ENCODE measurements at regions not wholly inside any gene's neighbourhood (a gene's known extent, or its start where the extent isn't known, plus 50 kb on each side); places are given as distances from the start of the nearest gene placed in this dataset.

DNA sequence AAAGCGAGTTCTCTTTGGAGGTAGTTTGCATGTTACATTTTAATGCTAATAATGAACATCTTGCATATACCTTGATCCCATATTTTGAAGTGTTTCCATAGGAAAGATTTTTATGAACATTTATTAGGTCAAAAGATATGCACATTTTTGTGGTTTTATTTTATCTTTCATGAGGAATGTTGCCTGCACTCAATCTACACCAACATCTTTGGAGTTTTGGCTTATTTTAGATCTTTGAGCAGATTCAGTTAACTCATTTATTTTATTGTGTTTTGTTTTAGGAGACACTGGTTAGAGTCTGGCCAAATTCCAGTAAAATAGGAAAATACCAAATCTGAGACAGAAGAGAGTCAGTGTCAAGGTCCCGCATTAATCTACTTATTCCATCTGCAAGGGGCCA lies 540.9 kb downstream of the RNF144A start:
- DNase-seq (ENCODE audit: low read depth, low spot score) = no peak

DNA sequence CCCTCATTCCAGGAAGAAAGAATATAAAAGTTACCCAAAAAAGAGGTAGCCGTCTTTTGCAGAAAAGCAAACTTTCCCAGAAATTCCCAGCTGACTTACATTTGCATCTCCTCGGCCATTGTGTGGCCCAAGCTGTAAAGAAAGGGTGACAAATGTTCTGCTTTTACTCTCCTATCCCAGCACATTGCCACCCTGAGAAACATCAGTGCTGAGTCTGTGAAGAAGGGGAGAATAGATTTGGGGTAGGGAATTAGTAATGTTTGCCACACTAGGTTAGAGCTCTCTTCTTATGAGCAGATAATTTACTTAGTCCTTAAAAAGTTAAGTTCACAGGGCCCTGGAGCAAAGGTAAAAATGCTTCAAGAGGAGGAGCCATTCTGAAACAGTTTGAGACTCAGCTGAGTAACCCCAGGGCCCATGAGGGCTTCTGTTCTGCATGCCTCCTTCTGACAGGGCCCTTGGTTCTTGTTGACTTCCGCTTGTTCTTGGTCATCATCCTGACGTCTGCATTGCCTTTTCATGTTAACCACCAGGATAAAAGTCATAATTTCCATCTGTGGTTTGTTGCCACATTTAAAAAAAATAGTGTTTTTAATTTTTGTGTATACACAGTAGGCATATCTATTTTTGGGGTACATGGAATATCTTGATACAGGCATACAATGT lies 550.7 kb downstream of the RNF144A start:
- no peak for DNase-seq (ENCODE audit: low read depth, low spot score)

DNA sequence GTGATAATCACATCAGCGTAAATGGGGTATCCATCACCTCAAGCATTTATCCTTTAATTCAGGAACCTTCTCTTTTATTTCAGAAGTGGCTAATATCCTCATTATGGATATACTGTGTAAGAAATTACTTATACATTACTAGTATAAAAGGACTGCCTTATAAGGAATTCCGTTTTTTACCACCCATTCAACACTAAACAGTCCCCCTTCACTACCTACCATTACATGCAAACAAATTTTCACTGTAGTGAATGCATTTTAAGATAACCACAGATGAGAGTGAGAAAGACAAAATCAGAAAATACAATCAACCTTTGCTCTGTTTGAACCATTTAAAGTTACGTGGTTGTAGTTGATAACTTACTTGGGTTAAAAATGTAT lies 551.2 kb downstream of the RNF144A start:
- no peak for DNase-seq (ENCODE audit: low read depth, low spot score)

DNA sequence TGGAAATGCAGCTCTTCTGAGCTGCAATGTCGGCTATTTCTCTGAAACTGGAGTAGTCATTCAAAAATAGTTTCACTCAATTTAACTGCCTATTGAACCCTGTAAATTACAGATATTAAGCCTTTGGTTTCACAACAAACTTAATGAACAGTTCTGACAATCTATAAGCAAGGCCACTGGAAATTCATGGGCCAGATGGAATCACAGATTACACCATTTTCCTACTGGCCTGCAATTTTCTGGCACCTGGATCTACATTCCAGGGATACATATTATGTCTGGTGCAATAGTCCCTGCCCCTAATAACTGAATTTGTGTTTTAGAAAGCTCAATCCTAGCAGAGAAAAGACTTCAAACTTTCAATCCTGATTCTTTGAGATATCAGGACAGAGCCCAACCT lies 551.7 kb downstream of the RNF144A start:
- no peak for DNase-seq (ENCODE audit: low read depth, low spot score)

DNA sequence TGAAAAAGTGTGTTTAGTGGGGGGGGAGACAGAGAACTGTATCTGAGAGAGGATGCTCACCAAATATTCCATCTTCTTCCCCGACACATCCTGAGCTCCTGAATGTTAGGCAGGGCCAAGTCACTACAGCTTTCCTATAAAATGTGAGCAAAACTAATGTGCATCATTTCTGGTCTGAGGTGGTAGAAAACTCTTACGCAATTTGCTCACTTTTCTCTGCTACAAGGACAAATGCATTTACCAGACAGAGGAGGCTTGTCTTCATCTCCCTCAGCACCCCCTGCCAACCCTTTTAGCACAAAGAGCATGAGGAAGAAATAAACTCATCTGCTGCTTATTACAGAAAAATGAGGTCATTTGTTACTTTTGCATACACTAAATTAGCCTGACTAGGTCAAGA lies 554.0 kb downstream of the RNF144A start:
- DNase-seq (ENCODE audit: low read depth, low spot score) = no peak

DNA sequence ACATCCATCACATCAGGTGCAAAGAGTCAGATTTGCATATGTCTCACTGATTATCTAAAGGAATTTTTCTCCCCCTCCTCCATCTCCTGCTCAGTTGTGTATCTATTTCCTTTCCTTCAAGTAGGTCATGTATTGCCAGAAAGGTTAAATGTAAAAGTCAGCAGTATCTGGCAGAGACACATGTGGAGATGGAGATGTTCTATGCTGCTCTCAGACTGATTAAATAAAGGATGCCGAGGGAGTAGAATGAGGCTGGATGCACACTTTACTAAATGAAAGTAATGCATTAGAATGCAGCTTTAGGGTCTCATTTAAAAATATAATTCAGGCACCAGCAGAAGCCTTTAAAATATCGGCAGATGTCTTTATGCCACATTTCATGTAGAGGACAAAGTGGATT lies 555.3 kb downstream of the RNF144A start:
- no peak for DNase-seq (ENCODE audit: low read depth, low spot score)

DNA sequence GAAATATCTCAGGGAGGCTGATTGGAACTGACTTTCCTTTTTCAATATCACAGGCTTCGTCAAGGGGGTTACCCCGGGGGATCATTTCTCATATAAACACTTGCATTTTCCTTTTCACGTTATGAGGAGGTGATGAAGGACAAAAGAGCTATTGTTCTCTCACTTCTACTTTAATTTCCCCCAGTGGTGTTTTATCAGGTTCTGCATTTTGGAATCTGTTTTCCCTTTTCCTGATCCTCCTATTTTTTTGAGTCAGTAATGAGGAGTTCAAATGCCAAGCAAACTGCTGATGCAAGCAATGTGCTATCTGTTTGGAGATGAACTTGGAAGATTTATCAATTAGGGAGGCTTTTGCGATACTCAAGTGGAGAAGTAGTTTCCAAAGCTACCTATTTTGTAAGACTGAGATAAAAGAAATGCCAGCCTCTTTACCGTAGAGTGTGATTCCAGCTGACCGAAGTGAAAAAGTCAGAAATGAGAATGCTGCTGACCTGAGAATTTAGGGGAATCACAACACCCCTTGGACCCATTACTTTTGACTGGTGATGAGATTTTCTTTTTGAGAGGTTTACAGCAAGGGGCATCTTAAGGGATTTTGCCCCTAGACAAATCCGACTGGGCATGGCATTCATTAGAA lies 556.0 kb downstream of the RNF144A start:
- no peak for DNase-seq (ENCODE audit: low read depth, low spot score)

DNA sequence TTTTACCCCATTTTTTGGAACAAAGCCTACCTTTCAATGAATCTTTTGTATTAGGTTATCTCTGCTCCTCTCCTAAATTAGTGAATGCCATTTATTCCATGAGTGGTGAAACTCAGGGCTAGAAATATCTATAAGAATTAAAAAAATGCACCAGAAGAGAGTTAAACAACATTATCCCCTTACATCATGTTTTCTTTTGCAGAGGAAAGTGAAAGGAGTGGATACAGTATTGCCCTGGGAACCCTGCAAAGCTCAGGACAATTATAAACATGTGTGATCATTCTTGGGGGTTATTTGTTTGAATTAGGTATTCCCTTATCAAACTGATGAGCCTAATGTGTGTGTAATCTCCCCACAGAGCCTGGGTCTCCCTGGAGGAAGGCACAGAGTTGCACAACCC lies 559.2 kb downstream of the RNF144A start:
- DNase-seq (ENCODE audit: low read depth, low spot score) = no peak

DNA sequence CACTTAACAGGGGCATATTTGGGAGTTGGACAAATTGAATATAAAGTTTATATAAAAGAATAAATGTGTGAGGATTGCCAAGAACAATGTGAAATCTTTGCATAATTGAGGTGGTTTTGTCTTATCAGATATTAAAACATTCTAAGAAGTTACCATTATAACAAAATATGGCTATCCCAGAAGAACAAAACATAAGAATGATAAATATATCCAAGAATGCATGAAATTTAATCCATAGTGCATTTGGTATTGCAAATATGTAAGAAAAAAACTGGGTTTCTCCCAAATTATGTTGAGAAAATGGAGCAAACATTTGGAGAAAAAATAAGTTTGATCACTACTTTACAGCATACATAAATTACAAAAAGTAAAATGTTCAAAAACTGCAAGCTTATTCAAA lies 562.4 kb downstream of the RNF144A start:
- DNase-seq (ENCODE audit: low read depth, low spot score) = no peak

DNA sequence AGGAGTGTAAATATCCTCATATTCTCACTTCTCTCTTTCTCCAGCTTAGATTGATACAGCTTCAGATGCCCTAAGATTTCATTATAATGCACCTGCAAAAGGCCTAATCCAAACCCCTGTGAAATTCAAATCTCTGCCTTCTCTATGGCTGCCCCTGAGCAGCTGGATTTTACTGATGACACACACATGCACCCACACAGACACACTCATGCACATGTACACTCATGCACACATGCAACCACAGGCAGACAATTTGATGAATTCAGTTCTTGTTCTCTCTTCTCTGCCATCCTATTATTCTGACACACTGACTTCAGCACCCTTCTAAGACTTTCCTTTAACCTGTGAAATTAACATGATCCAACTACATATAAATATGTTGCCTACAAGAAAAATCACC lies 563.2 kb downstream of the RNF144A start:
- no peak for DNase-seq (ENCODE audit: low read depth, low spot score)

DNA sequence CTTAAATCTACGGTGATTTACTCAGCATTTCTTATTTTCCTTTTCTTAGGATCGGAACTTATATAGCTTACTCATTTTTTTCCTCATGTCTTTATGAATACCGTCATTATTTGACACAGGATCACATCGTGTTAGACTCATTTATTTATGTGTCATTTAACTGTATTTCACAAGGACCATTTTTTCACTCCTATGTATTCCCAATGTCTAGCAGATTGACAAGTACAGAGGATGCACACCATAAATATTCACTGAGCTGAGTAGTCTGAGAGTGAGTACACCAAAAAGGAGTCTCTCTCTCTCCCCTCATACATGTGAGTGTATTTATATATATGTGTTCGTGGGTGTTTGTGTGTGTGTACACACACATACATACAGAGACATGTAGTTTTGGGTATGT lies 573.5 kb downstream of the RNF144A start:
- no peak for DNase-seq (ENCODE audit: low read depth, low spot score)

DNA sequence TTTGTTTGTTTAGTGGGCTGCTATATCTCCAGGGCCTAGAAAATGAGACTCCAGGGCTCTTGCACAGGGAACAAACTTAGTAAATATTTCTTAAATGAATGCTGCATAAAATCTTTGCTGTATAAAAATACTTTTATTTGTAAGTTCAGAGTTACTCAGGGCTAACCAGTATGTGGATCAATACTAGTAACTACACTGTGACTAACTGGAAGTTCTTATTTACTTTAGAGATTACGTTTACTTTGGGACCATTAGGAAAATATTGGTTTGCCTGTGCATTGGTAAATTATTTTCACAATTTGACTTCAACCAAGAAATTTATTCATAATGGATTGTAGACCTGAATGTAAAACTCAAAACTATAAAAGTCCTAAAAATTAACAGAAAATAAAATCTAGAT lies 575.5 kb downstream of the RNF144A start:
- DNase-seq (ENCODE audit: low read depth, low spot score) = no peak

DNA sequence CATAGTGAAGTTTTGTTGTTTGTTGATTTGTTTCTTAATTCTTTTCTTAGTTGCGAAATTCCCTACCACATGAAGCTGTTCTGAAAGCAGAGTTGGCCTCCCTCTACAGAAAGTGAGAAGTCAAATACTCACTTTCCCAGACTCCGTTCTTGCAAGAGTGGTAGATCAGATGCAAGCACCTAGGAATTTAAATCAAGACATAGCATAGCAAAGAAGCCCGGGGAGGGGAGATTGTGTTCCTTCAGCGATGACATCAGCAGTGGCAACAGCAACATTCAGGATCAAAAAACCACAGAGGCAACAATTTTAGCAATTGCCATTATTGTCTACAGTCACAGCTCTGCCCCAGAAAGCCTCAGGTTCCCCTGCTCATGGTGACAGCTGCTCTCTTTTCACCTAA lies 580.0 kb downstream of the RNF144A start:
- no peak for DNase-seq (ENCODE audit: low read depth, low spot score)

DNA sequence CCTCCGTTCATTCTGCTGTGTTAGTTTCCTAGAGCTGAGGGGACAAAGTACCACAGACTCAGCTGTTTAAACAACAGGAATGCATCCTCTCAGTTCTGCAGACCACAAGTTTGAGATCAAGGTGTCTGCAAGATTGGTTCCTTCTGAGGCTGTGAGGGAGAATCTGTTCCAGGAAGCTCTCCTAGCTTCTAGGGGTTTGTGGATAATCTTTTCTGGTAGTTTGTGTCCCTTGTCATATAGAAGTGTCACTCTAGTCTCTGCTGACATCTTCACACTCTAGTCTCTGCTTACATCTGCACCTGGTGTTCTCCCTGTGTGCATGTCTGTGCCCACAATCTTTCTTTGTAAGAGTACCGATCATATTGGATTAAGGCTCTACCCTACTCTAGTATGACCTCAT lies 581.8 kb downstream of the RNF144A start:
- DNase-seq (ENCODE audit: low read depth, low spot score) = no peak

DNA sequence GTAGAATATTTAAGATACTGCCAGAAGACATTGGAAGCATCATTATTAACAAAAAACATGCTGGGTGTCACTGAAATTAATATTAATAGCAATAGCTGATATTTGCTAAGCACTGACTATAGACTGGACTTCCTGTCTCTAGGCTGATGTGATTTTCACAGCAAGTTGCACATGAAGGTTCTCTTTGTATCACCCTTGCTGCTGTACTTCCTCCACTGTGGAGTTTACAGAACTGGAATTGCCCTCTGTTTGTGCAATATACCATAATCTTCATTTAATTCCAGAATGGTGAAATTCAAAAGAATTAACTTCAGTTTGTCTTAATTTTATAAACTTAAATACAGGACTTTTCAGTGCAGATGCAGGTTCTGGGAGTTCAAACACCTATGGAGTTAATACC lies 585.1 kb downstream of the RNF144A start:
- DNase-seq (ENCODE audit: low read depth, low spot score) = no peak

DNA sequence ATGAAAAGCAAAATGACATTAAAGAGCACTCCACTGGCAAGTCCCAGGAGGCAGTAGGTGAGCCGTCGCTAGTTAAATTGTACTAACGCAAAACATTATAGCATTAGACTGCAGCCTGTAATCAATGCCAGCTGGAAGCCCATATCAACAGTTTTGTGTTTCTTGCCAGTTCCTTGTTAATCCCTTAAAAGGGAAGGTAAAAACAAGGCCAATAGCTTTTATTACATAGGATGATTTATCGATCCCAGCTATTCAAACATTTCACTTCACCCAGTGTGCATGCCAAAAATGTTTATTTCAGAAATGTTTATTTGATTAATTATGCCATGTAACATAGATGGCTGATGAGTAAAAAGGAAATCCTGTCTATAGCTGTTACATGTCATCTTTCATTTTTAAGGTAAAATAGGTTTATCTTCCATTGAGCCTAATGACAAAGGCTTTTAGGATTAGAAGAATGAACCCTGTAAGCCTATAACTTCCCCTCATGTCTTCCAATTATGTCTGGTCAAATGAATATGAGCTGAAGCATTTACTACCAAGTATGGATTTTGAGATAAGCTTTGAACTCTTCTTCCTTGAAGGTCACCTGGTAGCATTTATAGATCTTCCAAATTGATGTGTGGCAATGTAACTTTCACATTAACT lies 591.2 kb downstream of the RNF144A start:
- no peak for DNase-seq (ENCODE audit: low read depth, low spot score)

DNA sequence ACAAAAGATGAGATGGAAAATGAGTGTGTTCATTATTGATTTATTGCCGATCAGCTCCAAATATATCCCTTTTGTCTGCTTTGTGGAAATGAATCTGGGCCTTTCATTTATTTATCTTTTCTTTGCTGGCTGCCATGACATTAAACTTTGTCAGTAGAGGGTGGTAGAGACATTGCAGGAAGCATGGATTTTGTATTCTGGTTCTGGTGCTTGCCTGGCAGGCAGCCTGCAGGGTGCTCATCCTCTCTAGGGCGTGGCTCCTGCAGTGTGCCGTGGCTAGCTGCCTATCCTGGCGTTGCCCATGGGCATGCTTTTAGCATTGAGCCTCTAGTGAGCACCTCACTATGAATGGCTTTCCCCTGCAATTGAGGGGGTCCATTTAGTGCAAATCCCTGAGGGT lies 593.1 kb downstream of the RNF144A start:
- no peak for DNase-seq (ENCODE audit: low read depth, low spot score)

DNA sequence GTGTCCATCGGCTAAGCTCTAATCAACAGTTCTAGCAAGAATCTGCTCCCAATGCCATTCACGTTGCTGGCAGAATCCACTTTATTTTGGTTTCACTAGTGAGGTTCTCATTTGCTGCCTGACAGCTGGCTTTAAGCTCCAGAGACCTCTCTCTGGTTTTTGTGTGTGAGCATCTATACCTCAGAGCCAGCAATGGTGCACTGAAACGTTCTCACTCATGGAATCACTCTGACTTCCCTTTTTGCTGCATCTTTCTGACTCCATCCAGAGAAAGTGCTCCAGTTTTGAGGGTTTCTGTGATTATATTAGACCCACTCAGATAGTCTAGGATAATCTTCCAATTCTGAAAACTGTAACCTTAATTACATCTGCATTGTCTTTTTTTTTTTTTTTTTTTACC lies 596.6 kb downstream of the RNF144A start:
- no peak for DNase-seq (ENCODE audit: low read depth, low spot score)

DNA sequence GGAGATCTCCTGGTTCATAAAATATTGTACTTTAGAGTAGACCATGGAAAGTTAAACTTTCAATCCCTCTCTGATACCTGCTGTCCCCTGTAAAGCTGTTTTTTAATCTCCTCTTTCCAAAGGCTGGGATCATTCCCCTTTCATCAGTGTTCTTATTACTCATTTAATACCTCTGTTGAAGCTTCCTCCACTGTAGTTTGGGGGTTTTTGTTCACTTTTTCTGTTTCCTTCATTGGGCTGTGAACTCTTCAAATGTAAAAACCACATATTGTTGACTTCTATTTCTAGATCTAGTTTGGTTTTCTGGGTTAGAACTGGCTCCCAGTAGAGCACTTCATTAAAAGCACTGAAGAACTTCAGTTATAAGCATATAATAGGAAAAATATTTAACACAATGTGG lies 598.1 kb downstream of the RNF144A start:
- no peak for DNase-seq (ENCODE audit: low read depth, low spot score)

DNA sequence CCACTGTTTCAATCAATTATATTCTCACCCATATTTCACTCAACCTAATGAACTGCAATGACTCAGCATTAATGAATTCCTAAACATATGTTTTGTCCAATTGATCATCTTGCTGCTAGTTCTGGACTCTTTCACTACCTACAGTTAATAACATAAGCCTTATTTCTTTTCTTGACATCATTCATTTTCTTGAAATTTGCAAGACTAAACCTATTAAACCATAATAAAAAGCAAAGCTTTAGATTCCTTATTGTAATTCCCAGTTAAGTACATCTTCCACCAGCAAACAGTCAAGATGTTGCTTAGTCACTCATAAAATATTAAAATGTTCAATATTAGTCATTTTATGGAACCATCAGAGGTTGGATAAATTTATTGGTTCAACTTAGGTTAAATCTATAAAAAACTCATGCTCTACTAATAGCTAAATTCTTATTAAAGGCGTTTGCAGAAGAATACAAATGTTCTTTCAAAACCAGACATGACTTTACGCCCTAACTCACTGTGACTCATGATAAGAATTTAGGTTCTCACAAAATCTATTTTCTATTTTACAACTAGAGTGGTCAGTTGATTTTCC lies 599.4 kb downstream of the RNF144A start:
- no peak for DNase-seq (ENCODE audit: low read depth, low spot score)

DNA sequence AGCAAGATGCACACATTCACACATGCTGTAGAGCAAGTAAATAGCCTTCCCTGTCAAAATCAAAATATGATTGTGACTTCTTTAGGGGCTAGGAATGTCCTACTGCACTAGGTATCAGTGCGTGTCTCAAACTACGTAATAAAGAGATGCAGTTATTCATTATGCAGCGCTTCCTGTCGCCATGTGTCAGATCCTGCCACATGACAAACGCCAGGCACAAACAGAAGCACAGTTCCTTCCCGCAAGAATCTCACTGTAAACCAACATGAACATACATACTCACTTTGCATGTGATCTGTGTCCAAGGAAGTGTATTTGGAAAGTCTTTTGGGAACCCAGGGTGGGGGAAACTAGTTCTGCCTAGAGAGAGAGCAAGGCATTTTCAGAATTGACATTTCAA lies 599.9 kb downstream of the RNF144A start:
- DNase-seq (ENCODE audit: low read depth, low spot score) = no peak

DNA sequence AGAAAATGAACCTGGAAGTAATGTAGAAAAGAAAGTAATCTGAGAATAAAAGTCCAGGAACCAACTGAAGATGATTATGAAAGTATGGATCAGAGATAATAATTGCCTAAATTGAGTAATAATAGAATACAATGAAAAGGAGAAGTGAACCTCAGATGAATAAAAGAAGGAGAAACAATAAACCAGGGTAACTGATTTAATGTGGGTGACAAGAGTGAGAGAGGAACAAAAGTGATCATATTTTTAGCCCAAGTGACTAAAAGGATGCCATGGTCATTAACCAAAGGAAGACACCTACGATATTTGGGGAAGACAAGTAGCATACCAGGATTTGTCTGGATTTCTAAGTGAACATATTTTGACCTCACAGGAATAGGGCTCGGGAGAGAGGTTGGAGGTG lies 600.6 kb downstream of the RNF144A start:
- no peak for DNase-seq (ENCODE audit: low read depth, low spot score)

DNA sequence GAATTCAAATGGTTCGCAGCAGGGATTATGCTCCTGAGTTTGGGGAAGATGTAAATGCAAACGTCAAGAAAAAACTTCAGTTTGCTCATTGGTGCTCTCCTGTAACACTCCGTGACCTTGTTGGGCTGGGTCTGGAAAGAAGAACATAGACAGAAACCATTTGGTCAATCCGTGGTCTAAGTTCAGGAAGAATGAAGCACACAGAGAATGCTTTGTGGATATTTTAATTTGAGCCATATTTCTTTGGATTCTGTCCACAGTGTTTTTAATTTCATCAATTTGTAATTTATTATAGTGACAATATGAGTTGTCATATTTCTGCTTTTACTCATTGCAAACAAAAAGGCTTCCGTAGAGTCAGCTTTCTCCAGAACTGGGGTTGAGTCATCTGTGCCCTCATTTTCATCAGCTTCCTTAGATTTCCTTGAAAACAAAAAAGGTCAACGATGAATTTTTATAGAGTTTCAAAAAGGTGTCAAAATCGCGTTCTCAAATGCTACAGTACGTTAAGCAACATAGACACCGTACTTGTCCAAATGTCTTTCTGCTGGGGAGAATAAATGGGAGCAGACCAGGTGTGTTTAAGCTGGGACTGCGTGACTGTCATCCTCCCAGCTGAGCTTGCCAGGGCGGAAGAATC lies 606.4 kb downstream of the RNF144A start:
- DNase-seq (ENCODE audit: low read depth, low spot score) = no peak

Data from ELF-1 (cell line).